ENCODE measurements at regions not wholly inside any gene's neighbourhood (a gene's known extent, or its start where the extent isn't known, plus 50 kb on each side); places are given as distances from the start of the nearest gene placed in this dataset.
"Not testable (repeated sequence)": the region's sequence is repeated elsewhere in the genome, so short reads cannot be mapped to it uniquely, and the experiment has no call there.

- not testable (repeated sequence) for TF ChIP-seq CTCF, POLR2A (IDR thresholded peaks at IDR 0.05)
Measured at GRCh38 chr10:25840875-25841274, 93.2 kb upstream of the MYO3A start.
